ENCODE measurements at regions not wholly inside any gene's neighbourhood (a gene's known extent, or its start where the extent isn't known, plus 50 kb on each side); places are given as distances from the start of the nearest gene placed in this dataset.

DNA sequence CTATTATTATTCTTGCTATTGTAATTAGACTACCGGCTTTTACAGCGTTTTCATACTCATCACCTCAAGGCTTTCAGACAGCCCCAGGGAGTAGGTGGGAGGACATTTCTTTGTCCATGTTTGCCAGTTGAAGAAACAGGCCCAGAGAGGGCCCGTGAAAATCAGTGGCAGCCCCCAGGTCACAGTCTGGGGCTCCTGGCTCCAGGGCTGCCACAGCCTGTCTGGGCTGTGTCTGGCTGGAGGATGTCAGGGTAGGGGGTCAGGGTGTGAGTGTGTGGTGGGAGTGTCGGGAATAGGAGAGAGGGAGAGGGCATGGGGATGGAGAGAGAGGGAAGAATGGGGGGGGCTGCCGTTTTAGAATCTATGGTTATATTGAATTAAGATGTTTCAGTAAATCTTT, 118.2 kb upstream of the TLE3 start:
- no peak overlapping the region for H3K4me2 ChIP-seq (ENCODE audit: low read length)
- H3K36me3 ChIP-seq (ENCODE audit: insufficient read depth, low read length), result no peaks in the 10 kb centered on the region
- H3K4me3 ChIP-seq (ENCODE audit: low read depth, low read length, poor library complexity, severe bottlenecking), result no peak overlapping the region
- TF ChIP-seq, protein P1, sequence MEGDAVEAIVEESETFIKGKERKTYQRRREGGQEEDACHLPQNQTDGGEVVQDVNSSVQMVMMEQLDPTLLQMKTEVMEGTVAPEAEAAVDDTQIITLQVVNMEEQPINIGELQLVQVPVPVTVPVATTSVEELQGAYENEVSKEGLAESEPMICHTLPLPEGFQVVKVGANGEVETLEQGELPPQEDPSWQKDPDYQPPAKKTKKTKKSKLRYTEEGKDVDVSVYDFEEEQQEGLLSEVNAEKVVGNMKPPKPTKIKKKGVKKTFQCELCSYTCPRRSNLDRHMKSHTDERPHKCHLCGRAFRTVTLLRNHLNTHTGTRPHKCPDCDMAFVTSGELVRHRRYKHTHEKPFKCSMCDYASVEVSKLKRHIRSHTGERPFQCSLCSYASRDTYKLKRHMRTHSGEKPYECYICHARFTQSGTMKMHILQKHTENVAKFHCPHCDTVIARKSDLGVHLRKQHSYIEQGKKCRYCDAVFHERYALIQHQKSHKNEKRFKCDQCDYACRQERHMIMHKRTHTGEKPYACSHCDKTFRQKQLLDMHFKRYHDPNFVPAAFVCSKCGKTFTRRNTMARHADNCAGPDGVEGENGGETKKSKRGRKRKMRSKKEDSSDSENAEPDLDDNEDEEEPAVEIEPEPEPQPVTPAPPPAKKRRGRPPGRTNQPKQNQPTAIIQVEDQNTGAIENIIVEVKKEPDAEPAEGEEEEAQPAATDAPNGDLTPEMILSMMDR (conservative IDR thresholded peaks at IDR 0.05; ENCODE audit: low read length), result no peak
- TF ChIP-seq EZH2phosphoT487 (IDR thresholded peaks at IDR 0.05; ENCODE audit: borderline replicate concordance, low read depth, low read length), result no peak
- H3K79me2 ChIP-seq (ENCODE audit: insufficient read depth, low read depth, low read length), result no peaks in the 10 kb centered on the region
- no peaks in the 10 kb centered on the region for H3K9me2 ChIP-seq (ENCODE audit: insufficient read depth, low read length)
- H2AFZ ChIP-seq (ENCODE audit: low read length), result no peak overlapping the region
- H4K20me1 ChIP-seq (ENCODE audit: insufficient read depth, low read length), result no peaks in the 10 kb centered on the region
- H3K4me1 ChIP-seq (ENCODE audit: insufficient read depth, low read length, poor library complexity, severe bottlenecking), result no peaks in the 10 kb centered on the region
- no peaks in the 10 kb centered on the region for H3K9me3 ChIP-seq (ENCODE audit: low read length)
- no TSS peak for BruUV-seq (replicated peaks)
- POLR2A ChIA-PET, result interaction anchor here (0.6 kb wide), 1 partner anchor 68 kb away, joined by 5 read pairs; no protein-coding TSS in a partner anchor
- CTCF ChIA-PET (ENCODE audit: unreplicated experiment), result no interaction called here
- DNase-seq (ENCODE audit: low spot score), result no peak
- H3K27ac ChIP-seq (ENCODE audit: low read depth, low read length, poor library complexity, severe bottlenecking), result no peak overlapping the region
- intact Hi-C loops (cut with micrococcal nuclease; ENCODE audit: unreplicated experiment), result loop anchor here (10.0 kb wide), 1 partner anchor 491 kb away; no protein-coding TSS in a partner anchor

GRCh38 chr15:70214941-70215635, 117.4 kb upstream of the TLE3 start:
- intact Hi-C loops (cut with micrococcal nuclease; ENCODE audit: unreplicated experiment), result loop anchor here (10.0 kb wide), 1 partner anchor 490 kb away; no protein-coding TSS in a partner anchor

More at GRCh38 chr15:70214941-70215635, 117.4 kb upstream of the TLE3 start:
- Histone ChIP-seq H3K4me3 (ENCODE audit: low read depth, low read length, poor library complexity, severe bottlenecking) (no peak overlapping the region), H3K27ac (ENCODE audit: low read depth, low read length, poor library complexity, severe bottlenecking) (no peak overlapping the region), H2AFZ (ENCODE audit: low read length) (no peak overlapping the region), H3K9me3 (ENCODE audit: low read length) (no peaks in the 10 kb centered on the region), H3K79me2 (ENCODE audit: insufficient read depth, low read depth, low read length) (no peaks in the 10 kb centered on the region), H3K4me2 (ENCODE audit: low read length) (no peak overlapping the region), H3K4me1 (ENCODE audit: insufficient read depth, low read length, poor library complexity, severe bottlenecking) (no peaks in the 10 kb centered on the region), H3K36me3 (ENCODE audit: insufficient read depth, low read length) (no peaks in the 10 kb centered on the region), H4K20me1 (ENCODE audit: insufficient read depth, low read length) (no peaks in the 10 kb centered on the region), H3K9me2 (ENCODE audit: insufficient read depth, low read length) (no peaks in the 10 kb centered on the region)
- TF ChIP-seq, protein P1 (conservative IDR thresholded peaks at IDR 0.05; ENCODE audit: low read length), result no peak
- TF ChIP-seq EZH2phosphoT487 (IDR thresholded peaks at IDR 0.05; ENCODE audit: borderline replicate concordance, low read depth, low read length), result no peak
- POLR2A ChIA-PET, result no interaction called here
- no peak for DNase-seq (ENCODE audit: low spot score)
- CTCF ChIA-PET (ENCODE audit: unreplicated experiment), result no interaction called here
- BruUV-seq (replicated peaks), result no TSS peak

Data from OCI-LY7 (cell line).